ENCODE measurements at regions not wholly inside any gene's neighbourhood (a gene's known extent, or its start where the extent isn't known, plus 50 kb on each side); places are given as distances from the start of the nearest gene placed in this dataset.

- no peak overlapping the region for H3K27ac ChIP-seq (ENCODE audit: low read depth, low read length, poor library complexity, severe bottlenecking)
- no peak overlapping the region for H2AFZ ChIP-seq (ENCODE audit: low read length)
- H4K20me1 ChIP-seq (ENCODE audit: insufficient read depth, low read length): no peaks in the 10 kb centered on the region
- no peak for TF ChIP-seq EZH2 (IDR thresholded peaks at IDR 0.05; ENCODE audit: borderline replicate concordance, low read length)
- no peak for TF ChIP-seq CTCF (IDR thresholded peaks at IDR 0.05; ENCODE audit: low read length)
- H3K9me2 ChIP-seq (ENCODE audit: low read depth, low read length): no peaks in the 10 kb centered on the region
- no peaks in the 10 kb centered on the region for H3K27me3 ChIP-seq (ENCODE audit: insufficient read depth, low read length)
- no peaks in the 10 kb centered on the region for H3K4me1 ChIP-seq (ENCODE audit: insufficient read depth, low read length, severe bottlenecking)
- no peak overlapping the region for H3K9ac ChIP-seq (ENCODE audit: low read length)
- H3K36me3 ChIP-seq (ENCODE audit: insufficient read depth, low read length): no peaks in the 10 kb centered on the region
- no peak overlapping the region for H3K4me2 ChIP-seq (ENCODE audit: low read length)
- H3K9me3 ChIP-seq (ENCODE audit: low read length): peaks cover 3% of the 10 kb centered on the region; the same call in 1 of the 2 replicates
- no peak overlapping the region for H3K4me3 ChIP-seq (ENCODE audit: low read depth, low read length, poor library complexity, severe bottlenecking)
- no peaks in the 10 kb centered on the region for H3F3A ChIP-seq (ENCODE audit: insufficient read depth, low read length)
- H3K79me2 ChIP-seq (ENCODE audit: insufficient read depth, low read length): no peaks in the 10 kb centered on the region
Measured at GRCh38 chr13:73317140-73317539, 258.3 kb downstream of the KLF5 start.

GRCh38 chr13:73310366-73310765 is 251.6 kb downstream of the KLF5 start:
- Histone ChIP-seq H2AFZ (ENCODE audit: low read length) (no peak overlapping the region), H3K9me2 (ENCODE audit: low read depth, low read length) (no peaks in the 10 kb centered on the region), H3K9ac (ENCODE audit: low read length) (no peak overlapping the region), H3K4me1 (ENCODE audit: insufficient read depth, low read length, severe bottlenecking) (no peaks in the 10 kb centered on the region), H3K9me3 (ENCODE audit: low read length) (peaks cover 3% of the 10 kb centered on the region; the same call in 1 of the 2 replicates), H3K27ac (ENCODE audit: low read depth, low read length, poor library complexity, severe bottlenecking) (no peak overlapping the region), H3K4me3 (ENCODE audit: low read depth, low read length, poor library complexity, severe bottlenecking) (no peak overlapping the region), H3K27me3 (ENCODE audit: insufficient read depth, low read length) (no peaks in the 10 kb centered on the region), H3F3A (ENCODE audit: insufficient read depth, low read length) (no peaks in the 10 kb centered on the region), H3K36me3 (ENCODE audit: insufficient read depth, low read length) (no peaks in the 10 kb centered on the region), H3K4me2 (ENCODE audit: low read length) (no peak overlapping the region), H4K20me1 (ENCODE audit: insufficient read depth, low read length) (no peaks in the 10 kb centered on the region), H3K79me2 (ENCODE audit: insufficient read depth, low read length) (no peaks in the 10 kb centered on the region)
- TF ChIP-seq EZH2 (IDR thresholded peaks at IDR 0.05; ENCODE audit: borderline replicate concordance, low read length) (no peak), CTCF (IDR thresholded peaks at IDR 0.05; ENCODE audit: low read length) (no peak)

- Histone ChIP-seq H3K36me3 (ENCODE audit: insufficient read depth, low read length) (no peaks in the 10 kb centered on the region), H3F3A (ENCODE audit: insufficient read depth, low read length) (no peaks in the 10 kb centered on the region), H3K9me3 (ENCODE audit: low read length) (no peaks in the 10 kb centered on the region), H3K9ac (ENCODE audit: low read length) (no peak overlapping the region), H3K27me3 (ENCODE audit: insufficient read depth, low read length) (no peaks in the 10 kb centered on the region), H3K4me2 (ENCODE audit: low read length) (no peak overlapping the region), H4K20me1 (ENCODE audit: insufficient read depth, low read length) (no peaks in the 10 kb centered on the region), H3K4me1 (ENCODE audit: insufficient read depth, low read length, severe bottlenecking) (no peaks in the 10 kb centered on the region), H2AFZ (ENCODE audit: low read length) (no peak overlapping the region), H3K9me2 (ENCODE audit: low read depth, low read length) (no peaks in the 10 kb centered on the region), H3K79me2 (ENCODE audit: insufficient read depth, low read length) (no peaks in the 10 kb centered on the region), H3K27ac (ENCODE audit: low read depth, low read length, poor library complexity, severe bottlenecking) (no peak overlapping the region), H3K4me3 (ENCODE audit: low read depth, low read length, poor library complexity, severe bottlenecking) (no peak overlapping the region)
- no peak for TF ChIP-seq EZH2 (IDR thresholded peaks at IDR 0.05; ENCODE audit: borderline replicate concordance, low read length)
- TF ChIP-seq CTCF (IDR thresholded peaks at IDR 0.05; ENCODE audit: low read length): no peak
Measured at GRCh38 chr13:73307481-73307880, 248.7 kb downstream of the KLF5 start.
